ENCODE measurements at regions not wholly inside any gene's neighbourhood (a gene's known extent, or its start where the extent isn't known, plus 50 kb on each side); places are given as distances from the start of the nearest gene placed in this dataset.

DNA sequence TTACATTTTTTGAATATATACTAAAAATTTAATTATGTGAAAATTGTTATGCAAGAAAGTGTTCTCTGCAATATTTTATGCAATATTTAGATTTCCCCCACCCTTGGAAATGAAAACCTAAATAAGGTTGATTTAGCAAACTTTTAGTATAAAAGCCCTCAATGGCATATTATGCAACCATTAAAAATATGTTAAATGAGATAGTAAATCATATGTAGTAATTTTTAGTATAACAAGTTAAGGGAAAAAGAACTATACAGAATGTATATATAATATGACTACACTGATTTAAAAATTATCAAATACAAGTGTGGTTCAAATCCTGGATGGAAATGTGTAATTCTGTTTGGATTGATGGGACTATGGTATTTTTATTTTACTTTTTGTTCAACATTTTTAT, 116.9 kb upstream of the MEF2C start:
- TF ChIP-seq, protein P1, sequence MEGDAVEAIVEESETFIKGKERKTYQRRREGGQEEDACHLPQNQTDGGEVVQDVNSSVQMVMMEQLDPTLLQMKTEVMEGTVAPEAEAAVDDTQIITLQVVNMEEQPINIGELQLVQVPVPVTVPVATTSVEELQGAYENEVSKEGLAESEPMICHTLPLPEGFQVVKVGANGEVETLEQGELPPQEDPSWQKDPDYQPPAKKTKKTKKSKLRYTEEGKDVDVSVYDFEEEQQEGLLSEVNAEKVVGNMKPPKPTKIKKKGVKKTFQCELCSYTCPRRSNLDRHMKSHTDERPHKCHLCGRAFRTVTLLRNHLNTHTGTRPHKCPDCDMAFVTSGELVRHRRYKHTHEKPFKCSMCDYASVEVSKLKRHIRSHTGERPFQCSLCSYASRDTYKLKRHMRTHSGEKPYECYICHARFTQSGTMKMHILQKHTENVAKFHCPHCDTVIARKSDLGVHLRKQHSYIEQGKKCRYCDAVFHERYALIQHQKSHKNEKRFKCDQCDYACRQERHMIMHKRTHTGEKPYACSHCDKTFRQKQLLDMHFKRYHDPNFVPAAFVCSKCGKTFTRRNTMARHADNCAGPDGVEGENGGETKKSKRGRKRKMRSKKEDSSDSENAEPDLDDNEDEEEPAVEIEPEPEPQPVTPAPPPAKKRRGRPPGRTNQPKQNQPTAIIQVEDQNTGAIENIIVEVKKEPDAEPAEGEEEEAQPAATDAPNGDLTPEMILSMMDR (IDR thresholded peaks at IDR 0.05), result no peak
- TF ChIP-seq POLR2A (IDR thresholded peaks at IDR 0.05), result no peak
